NCI-H1092 (cell line): ENCODE measurements at regions not wholly inside any gene's neighbourhood (a gene's known extent, or its start where the extent isn't known, plus 50 kb on each side); places are given as distances from the start of the nearest gene placed in this dataset.

Experiments used
- DNase-seq: peaks from one replicate; lab custom pipeline; 2025; lab: John Stamatoyannopoulos, UW

DNA sequence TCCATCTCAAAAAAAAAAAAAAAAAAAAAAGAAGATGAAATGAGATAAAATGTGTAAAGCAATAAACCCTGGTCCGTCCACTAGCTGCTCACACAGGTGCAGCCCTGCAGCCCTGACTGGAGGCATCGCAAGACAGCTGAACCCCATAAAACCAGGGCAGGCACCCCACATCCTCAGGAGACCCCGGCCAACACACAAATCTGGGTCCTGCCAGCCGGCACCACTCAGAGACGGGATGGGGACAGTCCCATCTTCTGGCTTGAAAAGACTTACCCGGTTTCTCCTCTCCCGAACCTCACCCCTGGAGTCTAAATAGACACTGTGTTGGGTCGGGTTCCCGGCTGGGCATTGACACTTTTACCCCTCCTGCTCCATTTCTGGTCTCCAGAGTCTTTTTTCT lies 52.7 kb upstream of the TNRC6C start:
- no peak for DNase-seq

DNA sequence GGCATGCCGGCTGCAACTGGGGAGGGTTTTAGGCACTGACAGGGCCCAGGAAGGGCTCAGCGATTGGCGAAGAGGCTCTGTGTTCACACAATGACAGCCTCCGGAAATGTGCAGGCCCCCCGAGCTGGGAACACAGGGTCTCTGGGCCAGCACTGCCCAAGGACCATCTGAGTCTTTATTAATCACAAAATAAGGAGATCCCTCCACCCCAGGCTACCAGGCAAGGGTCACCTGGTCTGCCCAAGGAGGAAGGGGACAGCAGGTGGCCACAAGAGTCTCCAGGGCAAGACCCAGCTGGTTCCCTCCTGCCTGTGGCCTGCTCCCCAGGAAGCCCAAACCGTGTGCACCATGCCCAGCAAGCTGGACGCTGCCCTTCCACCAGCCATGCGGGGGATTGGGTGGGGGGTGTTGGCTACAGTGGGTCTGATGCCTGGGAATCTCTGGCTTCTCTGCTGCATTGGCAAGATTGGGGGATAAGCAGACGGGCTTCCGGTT lies 52.1 kb upstream of the TNRC6C start:
- DNase-seq, result no peak

DNA sequence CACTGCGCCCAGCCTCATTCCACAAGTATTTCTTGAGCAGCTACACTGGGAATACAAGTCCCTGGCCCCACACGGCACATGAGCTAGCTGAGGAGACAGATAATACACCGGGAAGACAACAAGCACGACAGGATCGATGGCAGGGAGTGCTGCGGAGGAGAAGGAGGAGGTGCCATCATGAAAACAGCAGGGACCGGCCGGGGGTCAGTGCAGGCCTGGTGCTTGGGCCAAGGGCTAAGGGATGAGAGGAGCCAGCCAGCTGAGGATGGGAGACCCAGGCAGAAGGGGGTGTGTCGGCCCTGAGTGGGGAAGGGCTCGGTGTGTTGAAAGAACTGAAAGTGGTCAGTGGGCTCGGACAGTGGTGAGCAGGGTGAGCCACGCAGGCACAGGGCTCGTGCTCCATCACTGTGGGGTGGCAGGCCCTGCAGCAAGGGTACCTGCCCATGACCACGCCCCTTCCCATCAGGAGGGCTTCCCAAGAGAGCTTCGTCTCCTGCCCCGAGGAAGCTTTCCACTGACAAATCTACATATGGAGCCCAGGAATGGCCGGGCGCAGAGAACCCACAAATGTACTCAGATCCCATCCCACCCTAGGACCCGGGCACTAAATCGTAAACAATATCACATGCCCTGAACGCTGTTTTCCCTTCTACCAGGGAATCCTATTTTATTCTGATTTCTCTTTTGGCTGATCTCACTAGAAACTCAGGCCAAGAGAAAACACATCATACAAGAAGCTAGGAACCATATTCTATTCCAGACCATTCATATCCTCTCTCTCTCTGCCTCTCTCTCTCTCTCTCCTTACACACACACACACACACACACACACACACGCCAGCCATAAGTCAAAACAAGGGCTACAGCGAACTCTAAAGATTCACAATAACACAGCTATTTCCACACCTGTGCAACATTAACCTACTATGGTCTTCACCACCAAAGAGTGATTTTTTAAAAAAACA lies 50.7 kb upstream of the TNRC6C start:
- no peak for DNase-seq

DNA sequence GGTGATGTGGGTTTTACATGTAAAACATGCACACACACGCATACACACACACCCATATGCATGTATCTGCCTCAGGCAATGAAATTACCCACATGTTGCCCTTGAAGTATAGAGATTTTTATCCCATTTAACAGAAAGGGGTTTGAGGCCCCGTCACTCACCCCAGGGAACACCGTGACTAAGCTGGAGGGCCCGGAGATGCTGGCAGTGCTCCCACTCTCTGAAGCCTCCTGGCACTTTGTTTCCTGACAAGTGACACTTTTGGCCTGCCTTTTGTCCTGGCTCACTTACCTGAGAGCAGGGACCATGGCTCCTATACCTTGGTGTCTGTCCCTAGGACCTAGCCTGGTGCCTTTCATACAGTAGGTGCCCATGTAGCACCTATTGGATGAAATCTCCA lies 50.0 kb upstream of the TNRC6C start:
- no peak for DNase-seq
